ACC112 (cell line): ENCODE measurements at regions not wholly inside any gene's neighbourhood (a gene's known extent, or its start where the extent isn't known, plus 50 kb on each side); places are given as distances from the start of the nearest gene placed in this dataset.

Source experiments
- H2AFZ ChIP-seq: fragments of 200-600 bp; sonication (generic); one replicate; pipeline ENCODE4 v1.6.0; 2017; ENCODE audit warnings: antibody characterized with exemption, low read length; ENCODE audit not compliant: unreplicated experiment
- H3K27ac ChIP-seq: fragments of 200-600 bp; sonication (generic); 2 replicates; pipeline ENCODE4 v1.5.1; 2014; ENCODE audit warnings: low read depth, mild to moderate bottlenecking, antibody characterized with exemption, low read length, moderate library complexity
- H3K27me3 ChIP-seq: fragments of 200-600 bp; sonication (generic); 2 replicates; pipeline ENCODE4 v1.6.1; 2014; ENCODE audit warnings: mild to moderate bottlenecking, antibody characterized with exemption, low read length, moderate library complexity, mixed read lengths; ENCODE audit not compliant: insufficient read depth
- H3K36me3 ChIP-seq: fragments of 200-600 bp; sonication (generic); 2 replicates; pipeline ENCODE4 v1.6.1; 2016; ENCODE audit warnings: mild to moderate bottlenecking, antibody characterized with exemption, low read length, moderate library complexity, mixed read lengths; ENCODE audit not compliant: insufficient read depth
- H3K4me1 ChIP-seq: fragments of 200-600 bp; sonication (generic); one replicate; pipeline ENCODE4 v1.6.1; 2016; ENCODE audit warnings: low read length, mixed read lengths; ENCODE audit not compliant: insufficient read depth, unreplicated experiment, control insufficient read depth
- H3K4me3 ChIP-seq: fragments of 200-600 bp; sonication (generic); 2 replicates; pipeline ENCODE4 v1.5.1; 2014; ENCODE audit warnings: mild to moderate bottlenecking, low read depth, low read length
- H3K79me2 ChIP-seq: fragments of 200-600 bp; sonication (generic); one replicate; pipeline ENCODE4 v1.6.0; 2016; ENCODE audit warnings: low read length; ENCODE audit not compliant: control insufficient read depth, unreplicated experiment, insufficient read depth

DNA sequence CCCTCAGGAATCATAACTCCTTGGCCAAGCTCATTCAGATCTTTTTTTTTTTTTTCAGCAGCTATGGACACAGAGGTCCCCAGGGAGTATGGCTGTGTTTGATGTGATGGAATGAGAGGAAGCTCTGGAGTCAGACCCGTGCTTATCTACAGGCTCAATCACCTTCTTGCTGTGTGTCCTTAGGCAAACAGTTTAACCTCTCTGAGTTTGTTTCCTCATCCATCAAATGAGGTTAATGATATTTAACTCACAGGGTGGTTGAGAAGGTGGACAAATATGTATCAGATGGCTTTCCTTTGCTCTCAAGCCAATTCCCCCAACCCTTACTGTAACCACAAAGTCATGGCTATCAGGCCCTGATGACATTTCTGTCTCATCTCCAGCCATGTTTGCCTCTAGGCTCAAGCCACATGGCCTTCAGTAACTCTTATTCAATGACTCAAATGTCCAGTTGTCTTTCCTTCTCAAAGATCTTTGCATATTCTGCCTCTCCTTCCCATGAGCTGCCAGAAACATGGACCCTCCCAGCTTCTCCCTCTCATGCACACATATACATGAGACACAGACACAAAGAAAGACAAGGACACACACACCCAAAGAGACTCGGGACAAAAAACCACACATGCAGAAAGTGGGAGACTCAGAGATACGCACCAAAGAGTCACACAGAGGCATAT, 303.5 kb upstream of the KAZN start:
- Histone ChIP-seq H3K27ac (no peak overlapping the region), H3K36me3 (no peaks in the 10 kb centered on the region), H3K4me1 (no peaks in the 10 kb centered on the region), H3K79me2 (no peaks in the 10 kb centered on the region), H3K27me3 (no peaks in the 10 kb centered on the region), H3K4me3 (no peak overlapping the region), H2AFZ (no peak overlapping the region)

DNA sequence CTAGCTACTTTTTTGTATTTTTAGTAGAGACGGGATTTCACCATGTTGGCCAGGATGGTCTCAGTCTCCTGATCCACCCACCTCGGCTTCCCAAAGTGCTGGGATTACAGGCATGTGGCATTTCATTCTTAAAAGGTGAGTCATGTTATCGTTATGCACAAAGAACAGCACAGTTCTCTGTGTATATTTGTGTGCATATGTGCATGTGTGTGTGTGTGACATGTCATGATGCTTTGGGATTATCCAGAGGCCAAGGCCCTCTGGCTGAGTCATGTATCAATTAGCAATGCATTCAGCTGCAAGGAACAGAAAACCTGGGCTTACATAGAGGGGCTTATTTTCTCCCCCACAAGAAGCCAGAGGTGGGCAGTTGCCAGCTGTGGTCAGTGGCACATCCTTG, 301.7 kb upstream of the KAZN start:
- Histone ChIP-seq H3K36me3 (no peaks in the 10 kb centered on the region), H3K79me2 (no peaks in the 10 kb centered on the region), H3K27me3 (no peaks in the 10 kb centered on the region), H2AFZ (no peak overlapping the region), H3K27ac (no peak overlapping the region), H3K4me3 (no peak overlapping the region), H3K4me1 (no peaks in the 10 kb centered on the region)

DNA sequence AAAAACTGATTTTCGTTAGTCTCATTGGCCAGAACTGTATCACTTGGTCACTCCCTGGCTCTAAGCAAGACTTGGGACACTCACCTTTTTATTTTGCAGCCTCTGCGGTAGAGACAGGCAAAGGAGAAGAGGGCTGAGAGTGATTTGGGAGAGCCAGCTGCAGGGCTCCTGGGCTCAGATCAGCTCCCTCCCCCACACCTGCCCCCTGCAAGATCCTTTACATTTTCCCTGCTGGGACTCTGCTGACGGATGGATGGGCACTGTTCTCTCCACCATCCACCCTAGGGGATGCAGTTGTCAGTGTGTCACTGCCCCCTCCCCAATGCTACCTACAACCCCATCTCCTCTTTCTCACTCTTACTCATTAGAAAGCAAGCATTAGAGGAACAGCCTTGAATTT, 301.1 kb upstream of the KAZN start:
- Histone ChIP-seq H3K36me3 (no peaks in the 10 kb centered on the region), H3K79me2 (no peaks in the 10 kb centered on the region), H3K27ac (no peak overlapping the region), H2AFZ (no peak overlapping the region), H3K27me3 (no peaks in the 10 kb centered on the region), H3K4me3 (no peak overlapping the region), H3K4me1 (no peaks in the 10 kb centered on the region)

GRCh38 chr1:14298806-14299205, 299.7 kb upstream of the KAZN start:
- Histone ChIP-seq H3K36me3 (no peaks in the 10 kb centered on the region), H3K79me2 (no peaks in the 10 kb centered on the region), H2AFZ (no peak overlapping the region), H3K27ac (no peak overlapping the region), H3K27me3 (no peaks in the 10 kb centered on the region), H3K4me1 (no peaks in the 10 kb centered on the region), H3K4me3 (no peak overlapping the region)

DNA sequence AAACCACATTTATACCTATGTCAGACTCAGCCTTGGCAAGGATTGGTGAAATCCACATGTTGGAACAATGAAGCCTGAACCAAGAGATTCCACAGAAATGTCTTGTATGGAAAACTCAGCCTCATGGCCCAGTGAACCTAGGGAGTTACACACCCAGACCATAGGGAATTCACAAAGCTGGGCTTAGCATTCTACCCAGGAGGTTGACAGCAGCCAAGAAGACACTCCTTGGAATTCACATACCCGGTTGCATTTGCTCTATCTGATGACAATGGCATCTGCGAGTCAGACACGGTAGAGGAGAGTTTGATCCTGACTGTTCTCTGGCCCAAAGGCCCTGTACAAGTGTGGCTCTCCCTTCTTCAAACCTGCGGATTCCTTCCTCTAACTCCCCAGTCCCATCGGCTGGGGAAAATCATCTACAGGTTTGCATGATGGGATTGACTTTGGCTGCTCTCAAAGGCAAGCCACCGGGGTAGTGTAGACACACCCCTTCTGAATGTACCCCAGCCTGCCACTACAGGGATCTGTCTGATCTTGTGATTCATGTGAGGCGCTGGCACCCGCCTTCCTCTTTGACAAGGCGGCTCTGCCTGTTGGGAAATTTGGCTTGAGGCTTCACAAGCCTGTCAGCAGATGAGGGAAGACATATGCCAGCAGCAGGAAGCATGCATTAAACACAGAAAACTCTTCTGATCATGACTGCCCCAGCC, 297.3 kb upstream of the KAZN start:
- no peak overlapping the region for H3K27ac ChIP-seq
- H3K4me1 ChIP-seq, result no peaks in the 10 kb centered on the region
- no peaks in the 10 kb centered on the region for H3K27me3 ChIP-seq
- H3K79me2 ChIP-seq, result no peaks in the 10 kb centered on the region
- H3K4me3 ChIP-seq, result no peak overlapping the region
- H3K36me3 ChIP-seq, result no peaks in the 10 kb centered on the region
- no peak overlapping the region for H2AFZ ChIP-seq

DNA sequence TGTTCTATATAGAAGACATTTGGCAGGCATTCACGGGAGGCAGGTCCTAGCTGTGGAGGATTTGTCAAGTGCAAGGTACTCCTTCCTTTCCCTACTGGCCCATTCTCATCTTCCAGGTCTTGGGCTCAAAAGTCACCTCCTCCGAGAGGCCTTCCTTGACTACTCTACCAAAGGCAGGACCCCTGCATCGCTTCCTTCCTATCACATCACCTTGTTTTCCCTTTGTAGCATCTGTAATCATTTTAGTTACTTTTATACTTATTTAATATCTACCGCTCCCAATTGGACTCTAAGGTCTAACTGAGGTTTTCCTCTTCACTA, 296.8 kb upstream of the KAZN start:
- Histone ChIP-seq H3K4me3 (no peak overlapping the region), H2AFZ (no peak overlapping the region), H3K27ac (no peak overlapping the region), H3K79me2 (no peaks in the 10 kb centered on the region), H3K36me3 (no peaks in the 10 kb centered on the region), H3K4me1 (no peaks in the 10 kb centered on the region), H3K27me3 (no peaks in the 10 kb centered on the region)

DNA sequence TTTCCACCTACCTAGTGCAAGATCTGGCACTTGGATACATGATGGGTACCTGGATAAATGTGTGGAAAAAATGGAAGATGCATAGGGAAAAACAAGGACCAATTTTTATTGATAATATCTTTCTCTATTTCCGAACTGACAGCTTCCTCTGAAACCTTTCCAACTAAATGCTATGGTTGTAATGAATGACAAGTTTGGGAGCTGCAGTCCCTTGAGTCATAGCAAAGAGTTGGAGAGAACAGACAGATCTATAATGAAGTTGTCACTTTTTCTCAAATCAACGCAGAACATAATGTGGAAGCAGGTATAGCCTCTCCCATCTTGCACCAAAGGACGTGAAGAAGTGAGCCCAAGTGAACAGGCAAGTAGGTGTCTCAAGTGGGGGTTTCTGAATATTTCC, 296.5 kb upstream of the KAZN start:
- Histone ChIP-seq H3K36me3 (no peaks in the 10 kb centered on the region), H3K79me2 (no peaks in the 10 kb centered on the region), H3K4me3 (no peak overlapping the region), H3K27me3 (no peaks in the 10 kb centered on the region), H2AFZ (no peak overlapping the region), H3K4me1 (no peaks in the 10 kb centered on the region), H3K27ac (no peak overlapping the region)

GRCh38 chr1:14303011-14303410, 295.5 kb upstream of the KAZN start:
- no peaks in the 10 kb centered on the region for H3K27me3 ChIP-seq
- H3K4me1 ChIP-seq, result no peaks in the 10 kb centered on the region

GRCh38 chr1:14304381-14304865, 294.1 kb upstream of the KAZN start:
- Histone ChIP-seq H3K27me3 (no peaks in the 10 kb centered on the region), H3K4me1 (no peaks in the 10 kb centered on the region), H3K36me3 (no peaks in the 10 kb centered on the region), H3K4me3 (no peak overlapping the region), H2AFZ (no peak overlapping the region), H3K79me2 (no peaks in the 10 kb centered on the region), H3K27ac (no peak overlapping the region)

More at GRCh38 chr1:14303011-14303410, 295.5 kb upstream of the KAZN start:
- H3K4me3 ChIP-seq, result no peak overlapping the region
- H3K36me3 ChIP-seq, result no peaks in the 10 kb centered on the region
- H3K79me2 ChIP-seq, result no peaks in the 10 kb centered on the region
- H2AFZ ChIP-seq, result no peak overlapping the region
- H3K27ac ChIP-seq, result no peak overlapping the region

GRCh38 chr1:14308460-14308859, 290.0 kb upstream of the KAZN start:
- Histone ChIP-seq H3K79me2 (no peaks in the 10 kb centered on the region), H2AFZ (no peak overlapping the region), H3K4me1 (no peaks in the 10 kb centered on the region), H3K36me3 (no peaks in the 10 kb centered on the region), H3K27me3 (no peaks in the 10 kb centered on the region), H3K27ac (no peak overlapping the region), H3K4me3 (no peak overlapping the region)

GRCh38 chr1:14309984-14310383, 288.5 kb upstream of the KAZN start:
- Histone ChIP-seq H3K79me2 (no peaks in the 10 kb centered on the region), H3K27ac (no peak overlapping the region), H3K27me3 (no peaks in the 10 kb centered on the region), H3K4me3 (no peak overlapping the region), H3K4me1 (no peaks in the 10 kb centered on the region), H3K36me3 (no peaks in the 10 kb centered on the region), H2AFZ (no peak overlapping the region)
